GM23338 (cell line): ENCODE measurements at regions not wholly inside any gene's neighbourhood (a gene's known extent, or its start where the extent isn't known, plus 50 kb on each side); places are given as distances from the start of the nearest gene placed in this dataset.

Experiments used
- CREB1 ChIP-seq: fragments of 250-450 bp; sonication (Bioruptor Pico); IDR thresholded peaks from 2 replicates; pipeline ENCODE4 v1.5.0; 2020; ENCODE audit warnings: low read depth, mild to moderate bottlenecking, moderate library complexity
- EZH2 ChIP-seq: fragments of 200-600 bp; sonication (generic); IDR thresholded peaks from one replicate; pipeline ENCODE4 v1.8.0; 2017; ENCODE audit warnings: antibody characterized with exemption, mild to moderate bottlenecking, low read depth; ENCODE audit not compliant: unreplicated experiment
- EZH2phosphoT487 ChIP-seq: fragments of 200-600 bp; sonication (generic); IDR thresholded peaks from one replicate; pipeline ENCODE4 v1.8.1; 2018; ENCODE audit warnings: antibody characterized with exemption; ENCODE audit not compliant: unreplicated experiment
- JUNB ChIP-seq: IDR thresholded peaks from one replicate; pipeline ENCODE4 v1.6.1; 2016; ENCODE audit warnings: antibody characterized with exemption; ENCODE audit not compliant: unreplicated experiment
- NANOG ChIP-seq: IDR thresholded peaks from 2 replicates; pipeline ENCODE4 v1.6.1; 2016; ENCODE audit warnings: antibody characterized with exemption, borderline replicate concordance
- POLR2AphosphoS5 ChIP-seq: IDR thresholded peaks from 2 replicates; pipeline ENCODE4 v1.6.1; 2016; ENCODE audit warnings: antibody characterized with exemption, low read depth
- STAT1 ChIP-seq: IDR thresholded peaks from one replicate; pipeline ENCODE4 v1.6.1; 2016; ENCODE audit warnings: antibody characterized with exemption; ENCODE audit not compliant: unreplicated experiment
- ZNF114 ChIP-seq: fragments of 250-450 bp; sonication (Bioruptor Pico); IDR thresholded peaks from 2 replicates; pipeline ENCODE4 v1.5.0; 2020; ENCODE audit warnings: mild to moderate bottlenecking, moderate library complexity
- ZNF331 ChIP-seq: fragments of 250-450 bp; sonication (Bioruptor Pico); IDR thresholded peaks from 2 replicates; pipeline ENCODE4 v1.5.0; 2020; ENCODE audit warnings: low read depth, mild to moderate bottlenecking, moderate library complexity
- TF ChIP-seq, protein P1 (sequence below), 2 experiments: fragments of 200-600 bp in 1 of 2; sonication (generic) in 1 of 2; conservative IDR thresholded peaks; 2 replicates each; pipeline versions ENCODE4 v1.5.1 to v1.6.1; 2016 to 2017; ENCODE audit warnings: antibody characterized with exemption in 2 of 2, low read depth in 2 of 2, mild to moderate bottlenecking in 2 of 2, moderate library complexity in 1 of 2
- TF ChIP-seq, protein P2 (sequence below): IDR thresholded peaks from one replicate; pipeline ENCODE4 v1.6.1; 2018; ENCODE audit warnings: antibody characterized with exemption; ENCODE audit not compliant: unreplicated experiment
- TF ChIP-seq, protein P3 (sequence below): IDR thresholded peaks from 2 replicates; pipeline ENCODE4 v1.6.1; 2016; ENCODE audit warnings: antibody characterized with exemption
- TF ChIP-seq, protein P4 (sequence below): fragments of 250-450 bp; sonication (Bioruptor Pico); IDR thresholded peaks from 2 replicates; pipeline ENCODE4 v1.5.0; 2020; ENCODE audit warnings: mild to moderate bottlenecking, moderate library complexity

- TF ChIP-seq, protein P1, sequence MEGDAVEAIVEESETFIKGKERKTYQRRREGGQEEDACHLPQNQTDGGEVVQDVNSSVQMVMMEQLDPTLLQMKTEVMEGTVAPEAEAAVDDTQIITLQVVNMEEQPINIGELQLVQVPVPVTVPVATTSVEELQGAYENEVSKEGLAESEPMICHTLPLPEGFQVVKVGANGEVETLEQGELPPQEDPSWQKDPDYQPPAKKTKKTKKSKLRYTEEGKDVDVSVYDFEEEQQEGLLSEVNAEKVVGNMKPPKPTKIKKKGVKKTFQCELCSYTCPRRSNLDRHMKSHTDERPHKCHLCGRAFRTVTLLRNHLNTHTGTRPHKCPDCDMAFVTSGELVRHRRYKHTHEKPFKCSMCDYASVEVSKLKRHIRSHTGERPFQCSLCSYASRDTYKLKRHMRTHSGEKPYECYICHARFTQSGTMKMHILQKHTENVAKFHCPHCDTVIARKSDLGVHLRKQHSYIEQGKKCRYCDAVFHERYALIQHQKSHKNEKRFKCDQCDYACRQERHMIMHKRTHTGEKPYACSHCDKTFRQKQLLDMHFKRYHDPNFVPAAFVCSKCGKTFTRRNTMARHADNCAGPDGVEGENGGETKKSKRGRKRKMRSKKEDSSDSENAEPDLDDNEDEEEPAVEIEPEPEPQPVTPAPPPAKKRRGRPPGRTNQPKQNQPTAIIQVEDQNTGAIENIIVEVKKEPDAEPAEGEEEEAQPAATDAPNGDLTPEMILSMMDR (conservative IDR thresholded peaks at IDR 0.05; ENCODE audit: low read depth in 2 of 2): no peak
- no peak for TF ChIP-seq STAT1
- no peak for TF ChIP-seq EZH2
- no peak for TF ChIP-seq POLR2AphosphoS5
- TF ChIP-seq EZH2phosphoT487: no peak
- TF ChIP-seq, protein P2, sequence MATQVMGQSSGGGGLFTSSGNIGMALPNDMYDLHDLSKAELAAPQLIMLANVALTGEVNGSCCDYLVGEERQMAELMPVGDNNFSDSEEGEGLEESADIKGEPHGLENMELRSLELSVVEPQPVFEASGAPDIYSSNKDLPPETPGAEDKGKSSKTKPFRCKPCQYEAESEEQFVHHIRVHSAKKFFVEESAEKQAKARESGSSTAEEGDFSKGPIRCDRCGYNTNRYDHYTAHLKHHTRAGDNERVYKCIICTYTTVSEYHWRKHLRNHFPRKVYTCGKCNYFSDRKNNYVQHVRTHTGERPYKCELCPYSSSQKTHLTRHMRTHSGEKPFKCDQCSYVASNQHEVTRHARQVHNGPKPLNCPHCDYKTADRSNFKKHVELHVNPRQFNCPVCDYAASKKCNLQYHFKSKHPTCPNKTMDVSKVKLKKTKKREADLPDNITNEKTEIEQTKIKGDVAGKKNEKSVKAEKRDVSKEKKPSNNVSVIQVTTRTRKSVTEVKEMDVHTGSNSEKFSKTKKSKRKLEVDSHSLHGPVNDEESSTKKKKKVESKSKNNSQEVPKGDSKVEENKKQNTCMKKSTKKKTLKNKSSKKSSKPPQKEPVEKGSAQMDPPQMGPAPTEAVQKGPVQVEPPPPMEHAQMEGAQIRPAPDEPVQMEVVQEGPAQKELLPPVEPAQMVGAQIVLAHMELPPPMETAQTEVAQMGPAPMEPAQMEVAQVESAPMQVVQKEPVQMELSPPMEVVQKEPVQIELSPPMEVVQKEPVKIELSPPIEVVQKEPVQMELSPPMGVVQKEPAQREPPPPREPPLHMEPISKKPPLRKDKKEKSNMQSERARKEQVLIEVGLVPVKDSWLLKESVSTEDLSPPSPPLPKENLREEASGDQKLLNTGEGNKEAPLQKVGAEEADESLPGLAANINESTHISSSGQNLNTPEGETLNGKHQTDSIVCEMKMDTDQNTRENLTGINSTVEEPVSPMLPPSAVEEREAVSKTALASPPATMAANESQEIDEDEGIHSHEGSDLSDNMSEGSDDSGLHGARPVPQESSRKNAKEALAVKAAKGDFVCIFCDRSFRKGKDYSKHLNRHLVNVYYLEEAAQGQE: no peak
- no peak for TF ChIP-seq JUNB
- no peak for TF ChIP-seq ZNF114 (CRISPR knock-in tag)
- TF ChIP-seq, protein P3, sequence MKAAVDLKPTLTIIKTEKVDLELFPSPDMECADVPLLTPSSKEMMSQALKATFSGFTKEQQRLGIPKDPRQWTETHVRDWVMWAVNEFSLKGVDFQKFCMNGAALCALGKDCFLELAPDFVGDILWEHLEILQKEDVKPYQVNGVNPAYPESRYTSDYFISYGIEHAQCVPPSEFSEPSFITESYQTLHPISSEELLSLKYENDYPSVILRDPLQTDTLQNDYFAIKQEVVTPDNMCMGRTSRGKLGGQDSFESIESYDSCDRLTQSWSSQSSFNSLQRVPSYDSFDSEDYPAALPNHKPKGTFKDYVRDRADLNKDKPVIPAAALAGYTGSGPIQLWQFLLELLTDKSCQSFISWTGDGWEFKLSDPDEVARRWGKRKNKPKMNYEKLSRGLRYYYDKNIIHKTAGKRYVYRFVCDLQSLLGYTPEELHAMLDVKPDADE: no peak
- no peak for TF ChIP-seq CREB1 (CRISPR knock-in tag)
- no peak for TF ChIP-seq NANOG
- TF ChIP-seq ZNF331 (CRISPR knock-in tag): no peak
- TF ChIP-seq, protein P4, sequence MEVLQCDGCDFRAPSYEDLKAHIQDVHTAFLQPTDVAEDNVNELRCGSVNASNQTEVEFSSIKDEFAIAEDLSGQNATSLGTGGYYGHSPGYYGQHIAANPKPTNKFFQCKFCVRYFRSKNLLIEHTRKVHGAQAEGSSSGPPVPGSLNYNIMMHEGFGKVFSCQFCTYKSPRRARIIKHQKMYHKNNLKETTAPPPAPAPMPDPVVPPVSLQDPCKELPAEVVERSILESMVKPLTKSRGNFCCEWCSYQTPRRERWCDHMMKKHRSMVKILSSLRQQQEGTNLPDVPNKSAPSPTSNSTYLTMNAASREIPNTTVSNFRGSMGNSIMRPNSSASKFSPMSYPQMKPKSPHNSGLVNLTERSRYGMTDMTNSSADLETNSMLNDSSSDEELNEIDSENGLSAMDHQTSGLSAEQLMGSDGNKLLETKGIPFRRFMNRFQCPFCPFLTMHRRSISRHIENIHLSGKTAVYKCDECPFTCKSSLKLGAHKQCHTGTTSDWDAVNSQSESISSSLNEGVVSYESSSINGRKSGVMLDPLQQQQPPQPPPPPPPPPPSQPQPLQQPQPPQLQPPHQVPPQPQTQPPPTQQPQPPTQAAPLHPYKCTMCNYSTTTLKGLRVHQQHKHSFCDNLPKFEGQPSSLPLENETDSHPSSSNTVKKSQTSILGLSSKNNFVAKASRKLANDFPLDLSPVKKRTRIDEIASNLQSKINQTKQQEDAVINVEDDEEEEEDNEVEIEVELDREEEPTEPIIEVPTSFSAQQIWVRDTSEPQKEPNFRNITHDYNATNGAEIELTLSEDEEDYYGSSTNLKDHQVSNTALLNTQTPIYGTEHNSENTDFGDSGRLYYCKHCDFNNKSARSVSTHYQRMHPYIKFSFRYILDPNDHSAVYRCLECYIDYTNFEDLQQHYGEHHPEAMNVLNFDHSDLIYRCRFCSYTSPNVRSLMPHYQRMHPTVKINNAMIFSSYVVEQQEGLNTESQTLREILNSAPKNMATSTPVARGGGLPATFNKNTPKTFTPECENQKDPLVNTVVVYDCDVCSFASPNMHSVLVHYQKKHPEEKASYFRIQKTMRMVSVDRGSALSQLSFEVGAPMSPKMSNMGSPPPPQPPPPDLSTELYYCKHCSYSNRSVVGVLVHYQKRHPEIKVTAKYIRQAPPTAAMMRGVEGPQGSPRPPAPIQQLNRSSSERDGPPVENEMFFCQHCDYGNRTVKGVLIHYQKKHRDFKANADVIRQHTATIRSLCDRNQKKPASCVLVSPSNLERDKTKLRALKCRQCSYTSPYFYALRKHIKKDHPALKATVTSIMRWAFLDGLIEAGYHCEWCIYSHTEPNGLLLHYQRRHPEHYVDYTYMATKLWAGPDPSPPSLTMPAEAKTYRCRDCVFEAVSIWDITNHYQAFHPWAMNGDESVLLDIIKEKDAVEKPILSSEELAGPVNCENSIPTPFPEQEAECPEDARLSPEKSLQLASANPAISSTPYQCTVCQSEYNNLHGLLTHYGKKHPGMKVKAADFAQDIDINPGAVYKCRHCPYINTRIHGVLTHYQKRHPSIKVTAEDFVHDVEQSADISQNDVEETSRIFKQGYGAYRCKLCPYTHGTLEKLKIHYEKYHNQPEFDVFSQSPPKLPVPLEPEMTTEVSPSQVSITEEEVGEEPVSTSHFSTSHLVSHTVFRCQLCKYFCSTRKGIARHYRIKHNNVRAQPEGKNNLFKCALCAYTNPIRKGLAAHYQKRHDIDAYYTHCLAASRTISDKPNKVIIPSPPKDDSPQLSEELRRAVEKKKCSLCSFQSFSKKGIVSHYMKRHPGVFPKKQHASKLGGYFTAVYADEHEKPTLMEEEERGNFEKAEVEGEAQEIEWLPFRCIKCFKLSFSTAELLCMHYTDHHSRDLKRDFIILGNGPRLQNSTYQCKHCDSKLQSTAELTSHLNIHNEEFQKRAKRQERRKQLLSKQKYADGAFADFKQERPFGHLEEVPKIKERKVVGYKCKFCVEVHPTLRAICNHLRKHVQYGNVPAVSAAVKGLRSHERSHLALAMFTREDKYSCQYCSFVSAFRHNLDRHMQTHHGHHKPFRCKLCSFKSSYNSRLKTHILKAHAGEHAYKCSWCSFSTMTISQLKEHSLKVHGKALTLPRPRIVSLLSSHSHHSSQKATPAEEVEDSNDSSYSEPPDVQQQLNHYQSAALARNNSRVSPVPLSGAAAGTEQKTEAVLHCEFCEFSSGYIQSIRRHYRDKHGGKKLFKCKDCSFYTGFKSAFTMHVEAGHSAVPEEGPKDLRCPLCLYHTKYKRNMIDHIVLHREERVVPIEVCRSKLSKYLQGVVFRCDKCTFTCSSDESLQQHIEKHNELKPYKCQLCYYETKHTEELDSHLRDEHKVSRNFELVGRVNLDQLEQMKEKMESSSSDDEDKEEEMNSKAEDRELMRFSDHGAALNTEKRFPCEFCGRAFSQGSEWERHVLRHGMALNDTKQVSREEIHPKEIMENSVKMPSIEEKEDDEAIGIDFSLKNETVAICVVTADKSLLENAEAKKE (CRISPR knock-in tag): no peak
Observed at GRCh38 chr1:194081444-194081843, 895.0 kb upstream of the B3GALT2 start.
